ENCODE measurements at regions not wholly inside any gene's neighbourhood (a gene's known extent, or its start where the extent isn't known, plus 50 kb on each side); places are given as distances from the start of the nearest gene placed in this dataset. TPM values are rescaled to one million over a fixed set of nuclear protein-coding genes. Genes with fewer than 3 reads are reported as not detected.

Small RNA genes lying in the stretch of these regions (small RNA-seq; reads per million reads assigned to genes)
- gene AC092670.1 (ENCODE audit: low replicate concordance), result not detected
- not detected for gene RNU6-1054P (ENCODE audit: low replicate concordance)

Measured in GM23338 (cell line).